IMR-90 (cell line): ENCODE measurements at regions not wholly inside any gene's neighbourhood (a gene's known extent, or its start where the extent isn't known, plus 50 kb on each side); places are given as distances from the start of the nearest gene placed in this dataset.
A peak's percentile ranks its signal among the peaks of the same experiment; 100 is the strongest.

Experiments
- ATAC-seq: fragments of 200-7000 bp; cut with Tn5 transposase; 2 replicates; pipeline ENCODE4 v1.9.1; 2020; ENCODE audit warnings: low read depth, mild to moderate bottlenecking, moderate library complexity
- BruUV-seq: library from RNA; stranded (reverse); fragments of 400-500 nt; replicated peaks from 2 replicates; lab custom pipeline; 2021; lab: Mats Ljungman, UMichigan
- CTCF ChIA-PET: fragments of 300-600 bp; formaldehyde crosslinking; extraction: SDS; loops from one replicate; lab custom pipeline; 2021; ENCODE audit warnings: antibody characterized with exemption; lab: Yijun Ruan, JAX
- POLR2A ChIA-PET: fragments of 300-600 bp; sonication (Branson Sonifier 250); formaldehyde crosslinking; loops from one replicate; lab custom pipeline; 2022; ENCODE audit warnings: antibody characterized with exemption; ENCODE audit not compliant: unreplicated experiment; lab: Charles Lee
- DNase-seq: peaks from one replicate; pipeline ENCODE4 v3.0.0; 2013
- H2AFZ ChIP-seq: replicated peaks from 2 replicates; pipeline ENCODE3; 2013; ENCODE audit warnings: low read length, mild to moderate bottlenecking; ENCODE audit not compliant: poor library complexity
- H2AK5ac ChIP-seq: 2 replicates; pipeline ENCODE4 v1.6.1; 2013; ENCODE audit warnings: low read depth, low read length, inconsistent platforms
- H2AK9ac ChIP-seq: replicated peaks from 2 replicates; pipeline ENCODE3; 2013; ENCODE audit warnings: mild to moderate bottlenecking, low read depth, low read length, moderate library complexity; ENCODE audit not compliant: poor library complexity
- H2BK120ac ChIP-seq: 2 replicates; pipeline ENCODE4 v1.6.1; 2013; ENCODE audit warnings: low read depth, low read length, inconsistent platforms
- H2BK15ac ChIP-seq: 3 replicates; pipeline ENCODE4 v1.6.1; 2013; ENCODE audit warnings: low read depth, low read length, inconsistent platforms
- H2BK20ac ChIP-seq: 2 replicates; pipeline ENCODE4 v1.6.1; 2013; ENCODE audit warnings: low read depth, mild to moderate bottlenecking, inconsistent platforms, low read length, moderate library complexity
- H2BK5ac ChIP-seq: 2 replicates; pipeline ENCODE4 v1.6.1; 2013; ENCODE audit warnings: mild to moderate bottlenecking, low read depth, low read length, inconsistent platforms; ENCODE audit not compliant: poor library complexity, severe bottlenecking
- H3K14ac ChIP-seq: replicated peaks from 2 replicates; pipeline ENCODE4 v1.6.1; 2013; ENCODE audit warnings: low read depth, low read length, inconsistent platforms
- H3K18ac ChIP-seq: 2 replicates; pipeline ENCODE4 v1.6.1; 2013; ENCODE audit warnings: low read depth, low read length, control low read depth
- H3K23ac ChIP-seq: 2 replicates; pipeline ENCODE4 v1.6.1; 2013; ENCODE audit warnings: low read depth, low read length, inconsistent platforms
- H3K27ac ChIP-seq: 2 replicates; pipeline ENCODE4 v1.5.1; 2013; ENCODE audit warnings: mild to moderate bottlenecking, control low read depth, low read length; ENCODE audit not compliant: insufficient read depth
- H3K27me3 ChIP-seq: 2 replicates; pipeline ENCODE4 v1.6.1; 2013; ENCODE audit warnings: low read length; ENCODE audit not compliant: control insufficient read depth, insufficient read depth
- H3K36me3 ChIP-seq: 2 replicates; pipeline ENCODE4 v1.6.1; 2013; ENCODE audit warnings: low read length, mixed read lengths; ENCODE audit not compliant: control insufficient read depth, insufficient read depth
- H3K4ac ChIP-seq: 2 replicates; pipeline ENCODE4 v1.6.1; 2013; ENCODE audit warnings: low read depth, low read length, inconsistent platforms
- H3K4me1 ChIP-seq: 2 replicates; pipeline ENCODE4 v1.6.1; 2013; ENCODE audit warnings: low read length, mixed read lengths; ENCODE audit not compliant: control insufficient read depth, insufficient read depth
- H3K4me2 ChIP-seq: 2 replicates; pipeline ENCODE4 v1.6.1; 2013; ENCODE audit warnings: low read depth, mild to moderate bottlenecking, control low read depth, low read length, moderate library complexity
- H3K4me3 ChIP-seq: 2 replicates; pipeline ENCODE4 v1.5.1; 2013; ENCODE audit warnings: low read depth, mild to moderate bottlenecking, control low read depth, low read length, moderate library complexity; ENCODE audit not compliant: insufficient read depth
- H3K56ac ChIP-seq: 2 replicates; pipeline ENCODE4 v1.6.1; 2013; ENCODE audit warnings: low read length, inconsistent platforms; ENCODE audit not compliant: insufficient read depth; ENCODE audit errors: extremely low read depth
- H3K79me1 ChIP-seq, 2 experiments: 2 replicates each; pipeline ENCODE4 v1.6.1; 2013; ENCODE audit warnings: low read length in 2 of 2, inconsistent platforms in 1 of 2, low read depth in 1 of 2
- H3K9ac ChIP-seq: 2 replicates; pipeline ENCODE4 v1.6.1; 2013; ENCODE audit warnings: low read depth, low read length, control low read depth
- H3K9me1 ChIP-seq: 2 replicates; pipeline ENCODE4 v1.6.1; 2013; ENCODE audit warnings: low read length, inconsistent platforms; ENCODE audit not compliant: insufficient read depth
- H3K9me3 ChIP-seq: 2 replicates; pipeline ENCODE4 v1.6.1; 2013; ENCODE audit warnings: low read length; ENCODE audit not compliant: control insufficient read depth, insufficient read depth
- H4K20me1 ChIP-seq: 2 replicates; pipeline ENCODE4 v1.6.1; 2013; ENCODE audit warnings: low read length, inconsistent platforms; ENCODE audit not compliant: insufficient read depth
- H4K5ac ChIP-seq: 2 replicates; pipeline ENCODE4 v1.6.1; 2013; ENCODE audit warnings: mild to moderate bottlenecking, low read depth, low read length, control low read depth
- H4K8ac ChIP-seq, 2 experiments: 2 replicates each; pipeline ENCODE4 v1.6.1; 2013; ENCODE audit warnings: low read depth in 2 of 2, low read length in 2 of 2, control low read depth in 1 of 2, inconsistent platforms in 1 of 2
- H4K91ac ChIP-seq: 2 replicates; pipeline ENCODE4 v1.6.1; 2013; ENCODE audit warnings: low read depth, low read length, inconsistent platforms; ENCODE audit not compliant: insufficient read depth
- BHLHE40 ChIP-seq: fragments of 150-350 bp; IDR thresholded peaks from 2 replicates; pipeline ENCODE4 v1.6.1; 2016; ENCODE audit warnings: mild to moderate bottlenecking, low read depth, low read length
- CEBPB ChIP-seq: IDR thresholded peaks from 2 replicates; pipeline ENCODE4 v1.6.1; 2012; ENCODE audit warnings: low read depth, low read length, improper control_type of control experiment
- CHD1 ChIP-seq: IDR thresholded peaks from 2 replicates; pipeline ENCODE4 v1.6.1; 2012; ENCODE audit warnings: low read depth, low read length, improper control_type of control experiment
- FOS ChIP-seq: fragments of 150-350 bp; IDR thresholded peaks from 2 replicates; pipeline ENCODE4 v1.6.1; 2016; ENCODE audit warnings: low read depth, low read length
- MAFK ChIP-seq: IDR thresholded peaks from 2 replicates; pipeline ENCODE4 v1.6.1; 2012; ENCODE audit warnings: low read depth, low read length, improper control_type of control experiment
- MAZ ChIP-seq: IDR thresholded peaks from 2 replicates; pipeline ENCODE4 v1.6.1; 2012; ENCODE audit warnings: low read depth, mild to moderate bottlenecking, low read length, improper control_type of control experiment, moderate library complexity, borderline replicate concordance
- MXI1 ChIP-seq: IDR thresholded peaks from 2 replicates; pipeline ENCODE4 v1.6.1; 2012; ENCODE audit warnings: low read depth, mild to moderate bottlenecking, low read length, moderate library complexity, borderline replicate concordance
- NFE2L2 ChIP-seq: fragments of 150-350 bp; IDR thresholded peaks from 2 replicates; pipeline ENCODE4 v1.6.1; 2016; ENCODE audit warnings: low read depth, mild to moderate bottlenecking, low read length
- POLR2A ChIP-seq: IDR thresholded peaks from 2 replicates; pipeline ENCODE4 v1.6.1; 2012; ENCODE audit warnings: mild to moderate bottlenecking, low read depth, low read length
- RAD21 ChIP-seq: IDR thresholded peaks from 2 replicates; pipeline ENCODE4 v1.6.1; 2012; ENCODE audit warnings: low read length, improper control_type of control experiment
- RFX5 ChIP-seq: IDR thresholded peaks from 2 replicates; pipeline ENCODE4 v1.8.0; 2012; ENCODE audit warnings: low read depth, mild to moderate bottlenecking, low read length, moderate library complexity
- WGBS, 2 experiments: methylation state at CpG; one replicate each; pipeline versions ENCODE4 v1.1.5 to v1.1.7; 2013; ENCODE audit warnings: missing lambda C conversion rate in 2 of 2; ENCODE audit not compliant: insufficient read length in 1 of 2; ENCODE audit errors: extremely low coverage in 2 of 2; 5-methylcytosine and 5-hydroxymethylcytosine counted together
- dilution Hi-C: fragments of 300-500 bp; cut with HindIII; formaldehyde crosslinking; loops from one replicate; pipeline ENCODE4 v1.14.3; 2018; ENCODE audit warnings: low sequenced_read_pairs; ENCODE audit not compliant: unreplicated experiment
- in situ Hi-C: fragments of 300-500 bp; cut with MboI; formaldehyde crosslinking; loops from 3 replicates; pipeline ENCODE4 v1.14.3; 2019; ENCODE audit warnings: low sequenced_read_pairs, inconsistent platforms, mixed read lengths
- intact Hi-C: fragments of 100-400 bp; cut with micrococcal nuclease; formaldehyde crosslinking; loops from 2 replicates; pipeline ENCODE4 v1.10.0; 2022
- TF ChIP-seq, protein P1 (sequence below): conservative IDR thresholded peaks from 2 replicates; pipeline ENCODE4 v1.5.1; 2012; ENCODE audit warnings: mild to moderate bottlenecking, low read depth, low read length, improper control_type of control experiment
- TF ChIP-seq, protein P2 (sequence below): fragments of 150-350 bp; IDR thresholded peaks from 2 replicates; pipeline ENCODE4 v1.6.1; 2016; ENCODE audit warnings: low read depth, mild to moderate bottlenecking, low read length, moderate library complexity, borderline replicate concordance
- TF ChIP-seq, protein P3 (sequence below): fragments of 150-350 bp; IDR thresholded peaks from 2 replicates; pipeline ENCODE4 v1.6.1; 2017; ENCODE audit warnings: mild to moderate bottlenecking, antibody characterized with exemption, low read length, low read depth

DNA sequence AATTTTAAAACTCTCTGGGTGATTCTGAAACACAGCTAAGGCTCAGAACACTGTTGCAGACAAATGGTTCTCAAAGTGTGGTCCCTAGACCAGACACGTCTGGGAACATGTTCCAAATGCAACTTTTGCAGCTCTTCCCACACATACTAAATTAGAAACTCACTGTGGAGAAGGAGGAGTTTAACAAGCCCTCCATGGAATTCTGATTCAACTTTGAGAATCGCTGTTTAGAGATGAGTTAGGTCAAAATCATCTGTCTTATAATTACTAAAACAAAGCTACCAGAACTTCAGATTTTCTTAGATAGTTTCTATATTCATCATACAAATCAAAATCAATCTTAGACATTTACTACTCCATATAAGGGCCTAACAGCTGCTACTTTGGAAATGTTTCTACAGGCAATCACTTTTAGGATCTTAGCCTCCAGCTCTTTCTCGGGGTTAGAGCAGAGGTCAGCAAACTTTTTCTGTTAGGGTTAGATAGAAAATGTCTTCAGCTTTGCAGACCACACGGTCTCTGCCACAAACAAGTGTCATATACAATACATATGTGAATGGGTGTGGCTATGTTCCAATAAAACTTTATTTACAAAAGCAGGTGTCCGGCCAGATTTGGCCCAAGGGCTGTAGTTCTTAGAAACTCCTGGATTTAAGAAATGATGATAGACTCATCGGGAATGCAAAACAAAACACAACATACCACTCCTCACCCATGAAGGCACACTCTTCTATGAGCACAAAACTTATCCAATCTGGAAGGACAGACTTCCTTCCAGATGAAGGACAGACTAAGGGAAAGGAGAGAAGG, 50.0 kb upstream of the ARHGAP18 start:
- Histone ChIP-seq H3K9me1 (no peaks in the 10 kb centered on the region; the same call in 1 of the 2 replicates), H2BK120ac (peak overlapping the region; percentile 18; the same call in 1 of the 2 replicates), H4K91ac (no peak overlapping the region), H2AFZ (no peak overlapping the region), H3K4me2 (peak overlapping the region; percentile 32; the same call in 1 of the 2 replicates), H3K27ac (no peak overlapping the region), H3K4ac (peak overlapping the region; percentile 61; the same call in 1 of the 2 replicates), H3K9me3 (no peaks in the 10 kb centered on the region), H2BK20ac (peak overlapping the region; percentile 25; the same call in 1 of the 2 replicates), H3K36me3 (no peaks in the 10 kb centered on the region), H2BK5ac (peak overlapping the region; percentile 71), H3K18ac (peak overlapping the region; percentile 82; the same call in 1 of the 2 replicates), H4K20me1 (no peaks in the 10 kb centered on the region), H3K4me1 (peaks cover 4% of the 10 kb centered on the region), H3K9ac (no peak overlapping the region), H2AK9ac (no peak overlapping the region), H3K14ac (peak overlapping the region; percentile 68; the same call in 1 of the 2 replicates), H2AK5ac (peak overlapping the region; percentile 54; the same call in 1 of the 2 replicates), H3K23ac (peak overlapping the region; percentile 56; the same call in 1 of the 2 replicates), H3K27me3 (no peaks in the 10 kb centered on the region), H3K79me1 (no peaks in the 10 kb centered on the region), H3K56ac (peak overlapping the region; percentile 20; the same call in 1 of the 2 replicates), H4K5ac (peak overlapping the region; percentile 57; the same call in 1 of the 2 replicates), H3K4me3 (no peak overlapping the region), H2BK15ac (no peak overlapping the region), H4K8ac (peak overlapping the region; percentile 12 to 62; a peak in 1 of 4 replicates)
- in situ Hi-C loops (loop anchor here (10.0 kb wide), 1 partner anchor 265 kb away; no protein-coding TSS in a partner anchor), dilution Hi-C loops (no loop called here), intact Hi-C loops (no loop called here)
- no CpG with 5 or more reads among the region's 6 CpGs for WGBS, 2 experiments
- ATAC-seq (peak; percentile 55), DNase-seq (peak; percentile 30)
- CTCF ChIA-PET, result interaction anchor here (0.8 kb wide), 1 partner anchor 15 kb away, joined by 3 read pairs; no protein-coding TSS in a partner anchor
- POLR2A ChIA-PET, result no interaction called here
- no TSS peak for BruUV-seq
- TF ChIP-seq, protein P1, sequence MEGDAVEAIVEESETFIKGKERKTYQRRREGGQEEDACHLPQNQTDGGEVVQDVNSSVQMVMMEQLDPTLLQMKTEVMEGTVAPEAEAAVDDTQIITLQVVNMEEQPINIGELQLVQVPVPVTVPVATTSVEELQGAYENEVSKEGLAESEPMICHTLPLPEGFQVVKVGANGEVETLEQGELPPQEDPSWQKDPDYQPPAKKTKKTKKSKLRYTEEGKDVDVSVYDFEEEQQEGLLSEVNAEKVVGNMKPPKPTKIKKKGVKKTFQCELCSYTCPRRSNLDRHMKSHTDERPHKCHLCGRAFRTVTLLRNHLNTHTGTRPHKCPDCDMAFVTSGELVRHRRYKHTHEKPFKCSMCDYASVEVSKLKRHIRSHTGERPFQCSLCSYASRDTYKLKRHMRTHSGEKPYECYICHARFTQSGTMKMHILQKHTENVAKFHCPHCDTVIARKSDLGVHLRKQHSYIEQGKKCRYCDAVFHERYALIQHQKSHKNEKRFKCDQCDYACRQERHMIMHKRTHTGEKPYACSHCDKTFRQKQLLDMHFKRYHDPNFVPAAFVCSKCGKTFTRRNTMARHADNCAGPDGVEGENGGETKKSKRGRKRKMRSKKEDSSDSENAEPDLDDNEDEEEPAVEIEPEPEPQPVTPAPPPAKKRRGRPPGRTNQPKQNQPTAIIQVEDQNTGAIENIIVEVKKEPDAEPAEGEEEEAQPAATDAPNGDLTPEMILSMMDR, result no peak
- TF ChIP-seq BHLHE40 (no peak), NFE2L2 (no peak), POLR2A (no peak), FOS (no peak), CEBPB (no peak), MAZ (no peak), RFX5 (no peak), MAFK (no peak), MXI1 (no peak), CHD1 (no peak), RAD21 (no peak)
- TF ChIP-seq, protein P2, sequence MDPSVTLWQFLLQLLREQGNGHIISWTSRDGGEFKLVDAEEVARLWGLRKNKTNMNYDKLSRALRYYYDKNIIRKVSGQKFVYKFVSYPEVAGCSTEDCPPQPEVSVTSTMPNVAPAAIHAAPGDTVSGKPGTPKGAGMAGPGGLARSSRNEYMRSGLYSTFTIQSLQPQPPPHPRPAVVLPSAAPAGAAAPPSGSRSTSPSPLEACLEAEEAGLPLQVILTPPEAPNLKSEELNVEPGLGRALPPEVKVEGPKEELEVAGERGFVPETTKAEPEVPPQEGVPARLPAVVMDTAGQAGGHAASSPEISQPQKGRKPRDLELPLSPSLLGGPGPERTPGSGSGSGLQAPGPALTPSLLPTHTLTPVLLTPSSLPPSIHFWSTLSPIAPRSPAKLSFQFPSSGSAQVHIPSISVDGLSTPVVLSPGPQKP, result no peak
- TF ChIP-seq, protein P3, sequence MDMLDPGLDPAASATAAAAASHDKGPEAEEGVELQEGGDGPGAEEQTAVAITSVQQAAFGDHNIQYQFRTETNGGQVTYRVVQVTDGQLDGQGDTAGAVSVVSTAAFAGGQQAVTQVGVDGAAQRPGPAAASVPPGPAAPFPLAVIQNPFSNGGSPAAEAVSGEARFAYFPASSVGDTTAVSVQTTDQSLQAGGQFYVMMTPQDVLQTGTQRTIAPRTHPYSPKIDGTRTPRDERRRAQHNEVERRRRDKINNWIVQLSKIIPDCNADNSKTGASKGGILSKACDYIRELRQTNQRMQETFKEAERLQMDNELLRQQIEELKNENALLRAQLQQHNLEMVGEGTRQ, result no peak
